ENCODE measurements at regions not wholly inside any gene's neighbourhood (a gene's known extent, or its start where the extent isn't known, plus 50 kb on each side); places are given as distances from the start of the nearest gene placed in this dataset.

DNA sequence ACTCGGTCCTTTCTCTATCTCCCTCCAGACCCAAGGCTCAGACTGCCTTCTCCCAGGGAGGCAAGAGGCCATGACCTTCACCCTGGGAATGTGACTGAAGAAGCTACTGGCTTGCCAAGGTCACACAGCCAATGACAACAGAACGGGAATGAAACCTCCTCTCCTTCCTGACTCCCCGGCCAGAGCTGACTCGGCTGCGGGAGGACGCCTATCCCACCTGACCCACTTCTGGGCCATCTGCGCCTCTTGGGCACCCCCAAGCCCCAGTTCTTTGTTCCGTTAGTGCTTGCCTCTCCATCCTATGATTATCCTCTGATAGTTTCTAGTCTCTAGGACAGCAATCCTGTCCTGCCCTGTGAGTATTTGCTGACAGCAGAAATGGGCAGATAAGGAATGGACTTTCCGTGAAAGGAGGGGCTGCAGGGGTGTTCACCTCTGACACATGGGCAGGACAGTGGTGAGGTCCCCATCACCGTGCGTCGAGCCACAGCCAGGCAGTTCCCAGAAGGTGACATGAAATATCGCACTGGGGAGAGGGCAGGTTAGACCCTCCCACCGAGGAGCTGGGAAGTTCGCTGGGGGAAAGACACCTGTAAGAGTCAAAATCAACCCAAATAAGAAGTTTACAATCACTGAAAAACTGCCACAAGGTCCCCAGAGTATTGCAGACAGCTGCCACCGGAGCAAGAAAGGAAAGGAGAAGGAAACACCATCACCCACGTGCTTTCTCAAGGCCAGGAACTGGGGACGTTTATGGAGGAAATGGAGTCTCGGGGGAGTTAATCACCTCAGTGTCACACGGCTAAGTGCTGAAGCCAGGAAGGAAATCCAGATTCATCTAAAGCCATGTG is 63.0 kb downstream of the INSIG1 start:
- no peaks in the 10 kb centered on the region for H3K9me3 ChIP-seq (ENCODE audit: low read depth, low read length)
- TF ChIP-seq POLR2AphosphoS5 (IDR thresholded peaks at IDR 0.05; ENCODE audit: borderline replicate concordance, low read depth, low read length), result no peak
- peak; percentile 35 for TF ChIP-seq EZH2 (IDR thresholded peaks at IDR 0.05)
- no peak overlapping the region for H3K4me3 ChIP-seq
- no peak overlapping the region for H3K9ac ChIP-seq (ENCODE audit: insufficient read length)
- no peak overlapping the region for H3K27ac ChIP-seq
- H3K36me3 ChIP-seq (ENCODE audit: insufficient read depth, low read length), result no peaks in the 10 kb centered on the region
- DNase-seq (ENCODE audit: low read depth, low spot score), result no peak

DNA sequence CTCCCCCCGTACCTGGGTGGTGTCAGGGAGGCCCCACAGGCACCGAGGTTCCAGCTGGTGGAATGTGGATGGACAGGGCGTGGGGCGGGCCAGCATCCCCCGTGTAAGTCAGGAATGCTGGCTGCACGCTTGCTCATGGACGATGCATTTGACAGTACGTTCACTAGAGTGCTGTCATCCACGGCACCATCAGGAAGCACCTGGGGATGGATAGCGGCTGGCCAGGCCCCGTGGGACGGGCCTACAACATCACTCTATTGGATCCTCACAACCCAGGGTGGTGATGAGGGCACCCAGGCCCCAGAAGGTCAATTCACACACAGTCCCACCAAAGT is 63.6 kb downstream of the INSIG1 start:
- Histone ChIP-seq H3K27ac (no peak overlapping the region), H3K9ac (ENCODE audit: insufficient read length) (no peak overlapping the region), H3K36me3 (ENCODE audit: insufficient read depth, low read length) (no peaks in the 10 kb centered on the region), H3K9me3 (ENCODE audit: low read depth, low read length) (no peaks in the 10 kb centered on the region), H3K4me3 (no peak overlapping the region)
- TF ChIP-seq EZH2 (IDR thresholded peaks at IDR 0.05) (no peak), POLR2AphosphoS5 (IDR thresholded peaks at IDR 0.05; ENCODE audit: borderline replicate concordance, low read depth, low read length) (no peak), FOXP2 (optimal IDR thresholded peaks at IDR 0.05; ENCODE audit: control extremely low read depth, extremely low read length, insufficient read depth) (no peak)
- no peak for DNase-seq (ENCODE audit: low read depth, low spot score)

DNA sequence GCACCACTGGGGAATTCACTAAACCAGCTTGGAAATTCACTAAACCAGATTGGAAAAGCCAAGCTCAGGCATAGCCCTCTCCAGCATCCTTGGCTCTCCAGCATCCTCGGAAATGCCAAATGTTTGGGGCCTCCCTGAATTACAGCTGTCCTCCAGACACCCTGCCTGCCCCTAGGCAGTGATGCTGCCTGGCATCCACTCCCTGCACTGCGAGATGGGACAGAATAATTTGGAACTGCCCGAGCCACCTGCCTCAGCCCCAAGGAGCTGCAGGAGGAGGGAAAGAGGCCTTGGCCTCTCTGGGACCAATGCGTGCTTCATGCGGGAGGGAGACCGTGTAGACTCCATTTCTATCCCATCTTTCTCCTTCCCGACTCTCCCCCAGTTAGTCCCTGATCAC is 64.3 kb downstream of the INSIG1 start:
- Histone ChIP-seq H3K9ac (ENCODE audit: insufficient read length) (no peak overlapping the region), H3K36me3 (ENCODE audit: insufficient read depth, low read length) (no peaks in the 10 kb centered on the region), H3K27ac (no peak overlapping the region), H3K9me3 (ENCODE audit: low read depth, low read length) (no peaks in the 10 kb centered on the region), H3K4me3 (no peak overlapping the region)
- no peak for TF ChIP-seq POLR2AphosphoS5 (IDR thresholded peaks at IDR 0.05; ENCODE audit: borderline replicate concordance, low read depth, low read length)
- TF ChIP-seq FOXP2 (optimal IDR thresholded peaks at IDR 0.05; ENCODE audit: control extremely low read depth, extremely low read length, insufficient read depth), result no peak
- TF ChIP-seq EZH2 (IDR thresholded peaks at IDR 0.05), result no peak
- DNase-seq (ENCODE audit: low read depth, low spot score), result no peak

DNA sequence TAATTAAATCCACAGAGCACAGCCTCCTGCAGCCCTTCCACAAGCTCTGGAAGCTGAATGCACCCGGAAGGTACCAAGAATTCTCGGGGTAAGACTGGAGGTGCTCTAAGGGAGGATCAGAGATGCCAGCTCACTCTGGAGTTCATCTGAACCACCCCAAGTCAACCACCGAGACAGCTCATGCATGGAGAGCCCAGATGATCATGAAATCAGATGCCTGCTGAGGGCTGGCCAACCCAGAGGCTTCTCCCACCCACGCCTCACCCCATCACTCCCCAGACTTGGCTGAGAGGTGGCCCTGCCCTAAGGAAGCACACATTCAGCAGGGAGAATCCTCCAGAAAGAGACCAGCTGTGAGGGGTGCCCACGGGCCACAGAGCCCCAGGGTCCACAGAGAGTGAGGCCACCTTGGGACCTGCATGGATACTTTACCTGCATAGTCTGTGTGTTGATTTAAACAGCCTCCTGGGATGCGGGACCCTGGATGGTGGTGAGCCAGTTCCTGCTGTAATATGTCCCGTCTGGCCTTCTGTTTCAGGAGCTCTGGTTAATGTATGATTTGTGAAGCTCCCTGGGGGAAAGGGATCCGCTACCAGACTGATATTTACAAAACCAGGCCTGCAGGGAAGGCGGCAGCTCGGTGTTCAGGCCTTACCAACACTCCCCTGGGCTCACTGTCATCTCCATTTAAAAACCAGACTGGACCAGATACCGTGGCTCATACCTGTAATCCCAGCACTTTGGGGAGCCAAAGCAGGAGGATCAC is 64.9 kb downstream of the INSIG1 start:
- DNase-seq (ENCODE audit: low read depth, low spot score), result no peak
- TF ChIP-seq FOXP2 (optimal IDR thresholded peaks at IDR 0.05; ENCODE audit: control extremely low read depth, extremely low read length, insufficient read depth) (no peak), EZH2 (IDR thresholded peaks at IDR 0.05) (no peak), POLR2AphosphoS5 (IDR thresholded peaks at IDR 0.05; ENCODE audit: borderline replicate concordance, low read depth, low read length) (no peak)

DNA sequence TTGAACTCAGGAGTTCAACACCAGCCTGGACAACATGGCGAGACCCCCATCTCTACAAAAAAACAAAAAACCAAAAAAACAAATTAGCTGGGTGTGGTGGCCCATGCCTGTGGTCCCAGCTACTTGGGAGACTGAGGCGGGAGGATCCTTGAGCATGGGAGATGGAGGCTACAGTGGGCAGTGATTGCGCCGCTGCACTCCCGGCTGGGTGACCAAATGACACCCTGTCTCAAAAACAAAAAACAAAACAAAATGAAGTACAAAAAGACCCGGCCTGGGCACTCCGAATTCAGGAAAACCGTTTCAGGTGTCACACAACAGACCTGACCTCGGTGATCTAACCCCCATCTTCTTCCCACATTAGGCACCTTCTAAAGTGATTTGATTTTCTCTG is 65.5 kb downstream of the INSIG1 start:
- Histone ChIP-seq H3K9me3 (ENCODE audit: low read depth, low read length) (no peaks in the 10 kb centered on the region), H3K4me3 (no peak overlapping the region), H3K36me3 (ENCODE audit: insufficient read depth, low read length) (no peaks in the 10 kb centered on the region), H3K9ac (ENCODE audit: insufficient read length) (no peak overlapping the region), H3K27ac (no peak overlapping the region)
- no peak for TF ChIP-seq POLR2AphosphoS5 (IDR thresholded peaks at IDR 0.05; ENCODE audit: borderline replicate concordance, low read depth, low read length)
- no peak for DNase-seq (ENCODE audit: low read depth, low spot score)

More for the DNA sequence above, 64.9 kb downstream of the INSIG1 start:
- Histone ChIP-seq H3K27ac (no peak overlapping the region), H3K36me3 (ENCODE audit: insufficient read depth, low read length) (no peaks in the 10 kb centered on the region), H3K9me3 (ENCODE audit: low read depth, low read length) (no peaks in the 10 kb centered on the region), H3K9ac (ENCODE audit: insufficient read length) (no peak overlapping the region), H3K4me3 (no peak overlapping the region)

DNA sequence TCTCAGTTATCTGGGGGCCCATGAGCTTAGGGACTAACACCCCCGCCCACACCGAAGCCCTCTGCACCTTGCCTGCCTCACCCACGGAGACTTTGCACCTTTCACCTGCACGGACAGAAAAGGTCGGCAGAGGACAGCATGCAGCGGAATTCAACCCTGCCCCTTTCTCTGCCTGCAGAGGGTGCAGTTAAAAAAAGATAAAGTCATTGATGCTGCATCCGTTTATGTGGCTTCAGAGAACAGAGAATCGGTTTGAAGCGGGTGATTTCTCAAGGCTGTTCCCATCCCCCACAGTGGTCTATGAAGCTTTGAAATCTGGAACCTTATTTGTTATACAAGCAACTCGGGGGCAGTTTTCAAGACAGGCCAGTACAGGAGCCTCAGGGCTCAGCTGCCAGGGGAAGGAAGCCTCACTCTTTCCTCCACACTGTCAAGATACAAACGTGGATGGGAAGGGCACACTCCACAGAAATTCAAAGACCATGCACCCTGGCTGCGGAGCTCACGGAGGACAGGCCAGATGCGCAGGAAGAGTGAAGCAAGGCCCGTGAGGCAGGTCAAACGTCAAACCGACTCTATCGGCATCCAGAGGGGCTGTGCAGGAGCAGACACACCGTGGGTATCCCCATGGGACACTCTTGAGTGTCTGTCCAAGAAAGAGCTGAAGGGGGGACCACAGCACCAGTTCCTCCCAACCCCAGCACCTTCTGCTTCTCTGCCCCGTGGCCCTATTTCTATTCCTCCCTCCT is 66.3 kb downstream of the INSIG1 start:
- no peak for DNase-seq (ENCODE audit: low read depth, low spot score)
- no peak for TF ChIP-seq EZH2 (IDR thresholded peaks at IDR 0.05)
- TF ChIP-seq POLR2AphosphoS5 (IDR thresholded peaks at IDR 0.05; ENCODE audit: borderline replicate concordance, low read depth, low read length), result no peak
- no peak for TF ChIP-seq FOXP2 (optimal IDR thresholded peaks at IDR 0.05; ENCODE audit: control extremely low read depth, extremely low read length, insufficient read depth)
- no peak overlapping the region for H3K9ac ChIP-seq (ENCODE audit: insufficient read length)

DNA sequence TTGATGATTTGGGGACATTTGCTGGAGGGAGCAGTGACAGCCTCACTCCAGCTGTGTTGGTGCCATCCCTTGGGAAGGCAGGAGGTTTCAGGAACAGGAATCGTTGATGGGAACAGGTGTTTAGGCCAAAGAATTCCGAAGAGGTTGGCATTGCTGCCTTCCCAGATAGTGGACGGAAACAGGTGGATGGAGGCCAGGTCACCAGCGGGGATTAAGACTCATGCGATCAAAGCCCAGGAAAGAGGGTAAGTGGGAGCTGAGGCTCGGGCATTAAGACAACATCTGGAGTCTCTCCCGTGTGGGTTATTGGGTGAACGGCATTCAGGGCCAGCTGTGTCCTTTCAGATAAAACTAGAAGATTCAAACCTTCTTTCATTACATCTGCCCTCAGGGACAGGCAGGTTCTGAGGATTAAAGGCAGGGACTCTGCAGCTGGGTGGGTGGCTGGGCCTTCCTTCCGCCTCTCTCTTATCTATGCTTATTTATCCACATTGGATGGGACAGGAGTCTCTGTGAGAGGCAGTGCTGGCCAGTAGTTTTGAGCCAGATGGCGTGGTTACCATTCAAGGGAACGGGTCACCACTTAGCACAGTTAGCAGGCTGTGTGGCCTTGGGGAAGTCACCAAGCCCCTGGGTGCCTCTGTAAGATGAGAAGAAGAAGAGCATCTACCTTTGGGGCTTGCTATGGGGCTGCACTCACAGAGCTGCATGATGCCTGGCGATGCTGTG is 67.6 kb downstream of the INSIG1 start:
- Histone ChIP-seq H3K9me3 (ENCODE audit: low read depth, low read length) (no peaks in the 10 kb centered on the region), H3K27ac (no peak overlapping the region), H3K9ac (ENCODE audit: insufficient read length) (no peak overlapping the region), H3K4me3 (no peak overlapping the region), H3K36me3 (ENCODE audit: insufficient read depth, low read length) (no peaks in the 10 kb centered on the region)
- TF ChIP-seq EZH2 (IDR thresholded peaks at IDR 0.05), result no peak
- no peak for TF ChIP-seq FOXP2 (optimal IDR thresholded peaks at IDR 0.05; ENCODE audit: control extremely low read depth, extremely low read length, insufficient read depth)
- no peak for TF ChIP-seq POLR2AphosphoS5 (IDR thresholded peaks at IDR 0.05; ENCODE audit: borderline replicate concordance, low read depth, low read length)
- DNase-seq (ENCODE audit: low read depth, low spot score), result no peak

More for the DNA sequence above, 66.3 kb downstream of the INSIG1 start:
- no peaks in the 10 kb centered on the region for H3K36me3 ChIP-seq (ENCODE audit: insufficient read depth, low read length)
- no peak overlapping the region for H3K27ac ChIP-seq
- no peaks in the 10 kb centered on the region for H3K9me3 ChIP-seq (ENCODE audit: low read depth, low read length)
- no peak overlapping the region for H3K4me3 ChIP-seq
